A673 (cell line): ENCODE measurements at regions not wholly inside any gene's neighbourhood (a gene's known extent, or its start where the extent isn't known, plus 50 kb on each side); places are given as distances from the start of the nearest gene placed in this dataset.
"Not testable (repeated sequence)": the region's sequence is repeated elsewhere in the genome, so short reads cannot be mapped to it uniquely, and the experiment has no call there.

Source experiments
- BruUV-seq: library from RNA; stranded (reverse); fragments of 400-500 nt; replicated peaks from 2 replicates; lab custom pipeline; 2021; lab: Mats Ljungman, UMichigan
- CTCF ChIA-PET: fragments of 300-600 bp; sonication (Branson Sonifier 250); formaldehyde crosslinking; loops from one replicate; lab custom pipeline; 2022; ENCODE audit warnings: antibody characterized with exemption; lab: Charles Lee
- POLR2A ChIA-PET: fragments of 300-600 bp; sonication (Branson Sonifier 250); formaldehyde crosslinking; loops from one replicate; lab custom pipeline; 2022; ENCODE audit warnings: antibody characterized with exemption; ENCODE audit not compliant: low non-redundant PET; lab: Charles Lee
- DNase-seq: peaks from one replicate; pipeline ENCODE4 v3.0.0-alpha.2; 2015; ENCODE audit warnings: low spot score
- H3K27ac ChIP-seq: fragments of 200-600 bp; sonication (generic); 2 replicates; pipeline ENCODE4 v1.5.1; 2016; ENCODE audit warnings: mixed run types, low read depth, mild to moderate bottlenecking, mixed read lengths, antibody characterized with exemption, low read length; ENCODE audit not compliant: poor library complexity, severe bottlenecking
- H3K27me3 ChIP-seq: fragments of 200-600 bp; sonication (generic); replicated peaks from 2 replicates; pipeline ENCODE4 v1.6.1; 2017; ENCODE audit warnings: mixed run types, low read depth, mild to moderate bottlenecking, mixed read lengths, antibody characterized with exemption, low read length; ENCODE audit not compliant: insufficient read depth, poor library complexity
- H3K36me3 ChIP-seq: fragments of 200-600 bp; sonication (generic); 2 replicates; pipeline ENCODE4 v1.6.1; 2016; ENCODE audit warnings: mixed run types, mild to moderate bottlenecking, mixed read lengths, antibody characterized with exemption, low read length; ENCODE audit not compliant: insufficient read depth, poor library complexity, severe bottlenecking
- H3K4me1 ChIP-seq: fragments of 200-600 bp; sonication (generic); 2 replicates; pipeline ENCODE4 v1.6.1; 2017; ENCODE audit warnings: mixed run types, mild to moderate bottlenecking, mixed read lengths, antibody characterized with exemption, low read length; ENCODE audit not compliant: insufficient read depth, poor library complexity, severe bottlenecking
- H3K4me3 ChIP-seq: fragments of 200-600 bp; sonication (generic); 2 replicates; pipeline ENCODE4 v1.5.1; 2016; ENCODE audit warnings: low read depth, mixed run types, mild to moderate bottlenecking, mixed read lengths, low read length; ENCODE audit not compliant: poor library complexity, severe bottlenecking
- H3K9me3 ChIP-seq: fragments of 200-600 bp; sonication (generic); 2 replicates; pipeline ENCODE4 v1.6.1; 2016; ENCODE audit warnings: mixed run types, low read depth, mild to moderate bottlenecking, mixed read lengths, antibody characterized with exemption, low read length; ENCODE audit not compliant: poor library complexity, severe bottlenecking
- EZH2 ChIP-seq: fragments of 200-600 bp; sonication (generic); IDR thresholded peaks from 2 replicates; pipeline ENCODE4 v1.6.1; 2017; ENCODE audit warnings: borderline replicate concordance, low read depth, mild to moderate bottlenecking, mixed read lengths, antibody characterized with exemption, low read length; ENCODE audit not compliant: poor library complexity, severe bottlenecking
- intact Hi-C: fragments of 100-400 bp; cut with micrococcal nuclease; formaldehyde crosslinking; loops from one replicate; pipeline ENCODE4 v1.10.0; 2022; ENCODE audit not compliant: unreplicated experiment
- TF ChIP-seq, protein P1 (sequence below): fragments of 300-800, 200-600 bp; sonication (generic); conservative IDR thresholded peaks from 2 replicates; pipeline ENCODE4 v1.5.1; 2017; ENCODE audit warnings: low read depth, mild to moderate bottlenecking, antibody characterized with exemption, low read length, moderate library complexity, mixed read lengths

DNA sequence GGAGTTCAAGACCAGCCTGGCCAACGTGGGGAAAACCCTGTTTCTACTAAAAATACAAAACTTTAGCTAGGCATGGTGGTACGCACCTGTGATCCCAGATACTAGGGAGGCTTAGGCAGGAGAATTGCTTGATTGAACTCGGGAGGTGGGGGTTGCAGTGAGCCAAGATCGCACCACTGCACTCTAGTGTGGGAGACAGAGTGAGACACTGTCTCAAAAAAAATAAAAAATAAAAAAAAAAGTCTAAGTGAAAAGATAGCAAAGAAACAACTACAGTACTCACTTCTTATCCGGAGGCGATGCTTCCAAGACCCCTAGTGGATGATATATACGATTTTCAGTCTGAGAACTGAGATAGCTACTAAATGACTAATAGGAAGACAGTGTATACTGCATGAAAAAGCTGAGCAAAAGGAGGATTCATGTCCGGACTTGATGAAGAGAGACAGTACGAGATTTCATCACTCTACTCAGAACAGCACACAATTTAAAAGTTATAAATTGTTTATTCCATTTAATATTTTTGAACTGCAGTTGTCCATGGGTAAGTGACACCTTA, 138.7 kb upstream of the GOLGA6L6 start:
- BruUV-seq, POLR2A ChIA-PET, H3K9me3 ChIP-seq, H3K27me3 ChIP-seq, DNase-seq, CTCF ChIA-PET, H3K4me1 ChIP-seq, intact Hi-C loops, H3K4me3 ChIP-seq, H3K36me3 ChIP-seq, H3K27ac ChIP-seq: not testable (repeated sequence)

DNA sequence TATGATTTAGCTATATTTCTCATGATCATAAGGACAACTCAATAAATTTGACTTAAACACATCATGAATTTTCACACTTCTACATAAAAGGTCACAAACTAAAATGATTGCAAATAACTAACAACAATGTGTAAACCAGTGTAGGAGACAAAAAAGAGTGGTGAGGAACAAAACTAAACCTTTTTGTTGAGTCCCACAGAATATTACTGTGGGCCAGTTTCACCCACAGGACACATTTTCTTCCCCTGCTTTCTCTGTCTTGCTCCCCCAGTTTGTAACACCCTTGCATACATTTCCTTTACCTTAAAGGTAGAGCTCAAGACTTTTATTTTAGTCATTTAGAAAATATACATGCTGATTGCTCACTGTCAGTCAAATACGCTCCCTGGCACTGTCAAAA, 130.9 kb upstream of the GOLGA6L6 start:
- no peaks in the 10 kb centered on the region for H3K27me3 ChIP-seq
- TF ChIP-seq EZH2 = no peak
- TF ChIP-seq, protein P1, sequence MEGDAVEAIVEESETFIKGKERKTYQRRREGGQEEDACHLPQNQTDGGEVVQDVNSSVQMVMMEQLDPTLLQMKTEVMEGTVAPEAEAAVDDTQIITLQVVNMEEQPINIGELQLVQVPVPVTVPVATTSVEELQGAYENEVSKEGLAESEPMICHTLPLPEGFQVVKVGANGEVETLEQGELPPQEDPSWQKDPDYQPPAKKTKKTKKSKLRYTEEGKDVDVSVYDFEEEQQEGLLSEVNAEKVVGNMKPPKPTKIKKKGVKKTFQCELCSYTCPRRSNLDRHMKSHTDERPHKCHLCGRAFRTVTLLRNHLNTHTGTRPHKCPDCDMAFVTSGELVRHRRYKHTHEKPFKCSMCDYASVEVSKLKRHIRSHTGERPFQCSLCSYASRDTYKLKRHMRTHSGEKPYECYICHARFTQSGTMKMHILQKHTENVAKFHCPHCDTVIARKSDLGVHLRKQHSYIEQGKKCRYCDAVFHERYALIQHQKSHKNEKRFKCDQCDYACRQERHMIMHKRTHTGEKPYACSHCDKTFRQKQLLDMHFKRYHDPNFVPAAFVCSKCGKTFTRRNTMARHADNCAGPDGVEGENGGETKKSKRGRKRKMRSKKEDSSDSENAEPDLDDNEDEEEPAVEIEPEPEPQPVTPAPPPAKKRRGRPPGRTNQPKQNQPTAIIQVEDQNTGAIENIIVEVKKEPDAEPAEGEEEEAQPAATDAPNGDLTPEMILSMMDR = no peak
- peaks cover 13% of the 10 kb centered on the region for H3K9me3 ChIP-seq
- H3K27ac ChIP-seq = no peak overlapping the region
- H3K4me1 ChIP-seq = no peaks in the 10 kb centered on the region
- BruUV-seq = no TSS peak
- H3K4me3 ChIP-seq = no peak overlapping the region
- ChIA-PET POLR2A (no interaction called here), CTCF (no interaction called here)
- no peaks in the 10 kb centered on the region for H3K36me3 ChIP-seq
- intact Hi-C loops = no loop called here
- DNase-seq = no peak

DNA sequence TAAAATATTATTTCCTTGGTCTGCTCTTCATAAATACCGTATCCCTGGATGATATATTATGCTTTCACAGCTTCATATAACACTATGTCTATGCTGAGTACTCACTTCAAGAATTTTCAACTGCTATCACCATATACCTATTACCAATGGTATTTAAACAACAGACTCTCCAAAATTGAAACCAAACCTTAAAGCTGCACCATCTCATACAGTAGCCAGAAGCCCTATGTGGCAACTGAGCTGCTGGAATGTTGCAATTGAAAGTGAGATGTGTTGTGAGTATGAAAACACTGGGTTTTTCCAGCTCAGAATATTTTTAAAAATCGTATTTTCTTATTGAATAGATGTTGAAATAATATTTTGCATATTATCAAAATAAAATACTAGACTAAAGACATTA, 130.1 kb upstream of the GOLGA6L6 start:
- H3K27ac ChIP-seq = no peak overlapping the region
- H3K27me3 ChIP-seq = no peaks in the 10 kb centered on the region
- H3K4me1 ChIP-seq = no peaks in the 10 kb centered on the region
- CTCF ChIA-PET = no interaction called here
- no peak for TF ChIP-seq EZH2
- TF ChIP-seq, protein P1 = no peak
- H3K9me3 ChIP-seq = peaks cover 21% of the 10 kb centered on the region
- POLR2A ChIA-PET = no interaction called here
- H3K4me3 ChIP-seq = no peak overlapping the region
- BruUV-seq = no TSS peak
- DNase-seq = no peak
- intact Hi-C loops = no loop called here
- no peaks in the 10 kb centered on the region for H3K36me3 ChIP-seq

DNA sequence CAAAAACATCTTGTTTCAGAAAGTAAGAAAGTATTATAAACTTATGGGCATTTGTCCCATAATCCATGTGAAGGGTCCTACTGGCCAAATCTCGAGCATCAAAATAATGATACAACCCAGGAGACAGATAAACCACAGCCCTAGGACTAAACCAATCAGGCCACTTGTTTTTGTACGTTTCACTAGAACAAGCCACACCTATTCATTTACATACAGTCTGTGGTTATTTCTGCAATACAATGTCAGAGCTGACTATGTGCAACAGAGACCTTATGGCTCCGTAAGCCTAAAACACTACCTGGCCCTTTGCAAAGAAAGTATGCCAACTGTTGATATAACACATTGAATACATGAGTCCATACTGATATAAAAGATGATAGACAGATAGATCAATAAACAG, 124.8 kb upstream of the GOLGA6L6 start:
- H3K4me3 ChIP-seq, H3K27ac ChIP-seq, BruUV-seq, H3K27me3 ChIP-seq, POLR2A ChIA-PET, intact Hi-C loops, H3K4me1 ChIP-seq, DNase-seq, CTCF ChIA-PET, H3K36me3 ChIP-seq: not testable (repeated sequence)
- peaks cover 37% of the 10 kb centered on the region for H3K9me3 ChIP-seq
